ENCODE measurements at regions not wholly inside any gene's neighbourhood (a gene's known extent, or its start where the extent isn't known, plus 50 kb on each side); places are given as distances from the start of the nearest gene placed in this dataset.
A peak's percentile ranks its signal among the peaks of the same experiment; 100 is the strongest.

- no peak for DNase-seq
Measured at GRCh38 chr13:53732664-53733063, 704.1 kb downstream of the OLFM4 start.

DNA sequence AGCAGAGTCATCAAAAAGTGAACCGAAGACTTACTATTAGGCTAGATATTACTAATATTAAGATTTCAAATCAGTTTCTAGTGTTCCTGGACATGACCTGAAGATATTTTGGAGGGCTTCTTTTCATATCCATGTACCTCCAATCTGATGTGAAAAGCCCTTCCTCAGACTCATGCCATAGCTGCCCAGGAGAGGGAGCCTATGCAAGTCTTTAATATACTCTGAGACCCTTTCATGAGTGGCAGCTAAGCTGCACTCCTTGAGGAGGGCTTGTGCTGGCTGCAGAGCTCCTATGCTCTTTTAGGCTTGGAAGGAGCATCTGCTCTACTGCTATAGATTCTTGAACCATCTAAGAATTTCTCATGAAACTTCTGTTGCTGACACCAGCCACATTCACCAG is 715.3 kb downstream of the OLFM4 start:
- no peak for DNase-seq

DNA sequence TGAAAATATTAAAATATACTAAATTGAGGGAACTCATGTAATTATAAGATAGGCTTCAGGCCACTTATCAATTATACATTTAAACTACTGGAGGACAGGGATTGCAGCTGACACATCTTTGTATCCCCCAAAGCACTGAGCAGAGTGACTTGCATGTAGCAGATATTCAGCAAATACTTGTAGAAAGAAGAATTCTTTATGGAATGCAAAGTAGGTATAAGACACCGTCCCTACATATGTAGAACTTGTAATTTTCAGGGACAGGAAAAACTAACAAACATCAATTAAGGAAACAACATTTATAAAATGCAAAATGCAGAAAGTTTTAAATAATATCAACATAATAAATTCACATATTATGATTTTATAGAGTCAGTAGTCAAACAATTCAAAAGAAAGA is 719.2 kb downstream of the OLFM4 start:
- no peak for DNase-seq

GRCh38 chr13:53749306-53749705 is 720.7 kb downstream of the OLFM4 start:
- DNase-seq: no peak

GRCh38 chr13:53759016-53759415 is 730.4 kb downstream of the OLFM4 start:
- DNase-seq: no peak

GRCh38 chr13:53775807-53776206 is 747.2 kb downstream of the OLFM4 start:
- no peak for DNase-seq

DNA sequence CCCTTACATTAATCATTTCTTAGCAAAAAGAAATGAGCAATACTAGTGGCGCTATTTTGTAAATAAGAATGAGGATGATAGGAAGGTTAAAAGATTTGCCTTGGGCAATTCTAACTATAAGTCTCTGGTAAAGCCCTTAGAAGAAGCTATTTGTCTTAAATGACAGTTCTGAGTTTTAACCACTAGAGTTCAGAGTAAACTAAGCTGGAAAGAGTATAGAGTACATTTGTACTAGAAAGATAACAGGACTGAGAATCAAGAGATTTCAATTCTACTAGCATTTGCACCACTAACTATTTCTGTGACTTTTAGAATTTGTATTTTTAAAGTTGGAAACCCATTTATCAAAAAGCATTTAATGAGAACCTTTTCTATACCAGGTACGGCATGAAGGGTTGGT is 750.3 kb downstream of the OLFM4 start:
- no peak for DNase-seq

DNA sequence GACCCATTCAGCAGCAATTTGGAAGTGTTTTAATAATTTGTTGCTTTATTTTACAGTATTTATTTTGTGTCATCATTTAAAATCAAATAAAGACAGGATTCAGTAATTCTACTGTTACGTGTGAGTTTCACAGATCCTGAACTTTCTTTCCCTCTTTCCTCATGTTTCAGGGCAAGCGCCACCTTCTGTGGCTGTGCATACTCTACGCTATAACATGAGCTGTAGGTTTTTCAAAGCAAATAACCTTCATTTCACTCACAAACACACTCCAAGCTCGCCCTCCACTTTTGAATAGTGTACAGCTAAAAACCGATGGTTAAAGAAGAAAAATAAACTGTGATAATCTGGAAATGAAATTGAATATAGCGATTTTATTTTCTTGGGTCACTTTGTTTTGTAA is 753.3 kb downstream of the OLFM4 start:
- DNase-seq: no peak

GRCh38 chr13:53782488-53782961 is 753.9 kb downstream of the OLFM4 start:
- DNase-seq: peak; percentile 90

- DNase-seq: peak; percentile 80
Measured at GRCh38 chr13:53783471-53783870, 754.9 kb downstream of the OLFM4 start.

- no peak for DNase-seq
Measured at GRCh38 chr13:53788286-53788685, 759.7 kb downstream of the OLFM4 start.

DNA sequence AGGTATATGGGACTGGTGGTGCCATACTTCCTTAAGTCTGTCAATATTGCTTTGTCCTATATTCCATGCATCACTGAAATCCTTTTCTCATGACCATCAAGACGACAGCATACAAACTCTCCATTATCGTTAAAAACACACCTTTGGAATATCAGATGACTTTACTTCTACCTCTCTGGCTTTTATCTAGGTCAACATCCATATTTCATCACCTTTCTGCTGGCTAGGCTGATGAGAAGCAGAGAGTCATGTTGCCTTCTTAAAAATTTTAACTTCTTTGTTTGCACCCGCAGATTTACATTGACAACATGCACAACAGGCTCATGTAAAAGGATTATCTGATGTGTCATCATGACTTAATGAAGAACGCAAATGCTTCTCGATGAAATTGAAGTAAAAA is 771.4 kb downstream of the OLFM4 start:
- DNase-seq: no peak

- no peak for DNase-seq
Measured at GRCh38 chr13:53807251-53807834, 778.7 kb downstream of the OLFM4 start.

GRCh38 chr13:53821632-53822031 is 793.0 kb downstream of the OLFM4 start:
- DNase-seq: no peak

DNA sequence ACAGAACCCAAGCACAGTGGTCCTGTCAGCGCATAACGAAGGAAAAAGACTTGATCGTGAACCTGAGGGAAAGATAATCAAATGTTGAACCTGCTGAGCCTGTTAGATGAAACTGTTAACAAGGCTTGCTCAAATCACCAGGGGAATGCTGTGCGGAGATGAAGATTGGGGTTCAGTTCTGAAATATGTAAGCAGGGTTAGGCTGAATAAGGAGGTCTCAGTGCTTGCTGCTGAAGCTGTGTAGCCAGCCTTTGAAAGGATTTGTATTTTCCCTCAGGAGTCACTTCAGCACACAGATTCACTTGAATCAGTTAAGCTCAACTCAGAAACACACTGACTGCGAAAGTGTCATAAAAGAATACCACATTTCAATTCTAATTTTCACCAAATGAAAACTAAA is 793.5 kb downstream of the OLFM4 start:
- DNase-seq: no peak

- no peak for DNase-seq
Measured at GRCh38 chr13:53839461-53839860, 810.8 kb downstream of the OLFM4 start.

DNA sequence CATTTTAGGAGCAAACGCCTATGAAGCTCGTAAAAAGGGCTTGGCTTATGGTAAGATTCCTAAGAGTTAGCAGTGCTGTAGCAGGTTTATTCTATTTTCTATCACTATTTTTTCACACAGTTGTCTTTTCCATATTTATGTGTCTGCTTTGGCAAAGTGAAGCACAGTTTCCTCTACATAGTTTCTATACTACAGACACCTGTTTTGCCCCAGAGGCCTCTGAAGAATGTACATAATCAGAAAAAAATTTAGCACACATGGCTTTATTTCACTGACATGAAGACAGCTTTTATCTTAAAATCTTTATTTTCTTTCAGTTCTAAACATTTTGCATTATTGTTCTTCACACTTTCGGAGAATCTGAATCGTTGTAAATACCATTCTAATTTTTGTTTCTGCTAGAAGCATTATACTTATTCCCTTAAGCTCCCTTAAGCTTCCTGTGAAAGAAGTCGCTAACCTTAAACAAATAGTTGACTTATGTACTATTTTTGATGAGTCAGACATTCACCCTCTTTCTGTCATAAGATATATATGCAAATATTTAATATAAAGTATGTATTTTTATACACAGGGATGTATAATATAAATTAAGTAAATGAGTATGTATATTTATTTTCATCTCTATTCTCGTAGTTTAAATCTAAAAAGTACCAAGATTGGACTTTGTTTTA is 816.0 kb downstream of the OLFM4 start:
- DNase-seq: no peak

- no peak for DNase-seq
Measured at GRCh38 chr13:53847502-53847901, 818.9 kb downstream of the OLFM4 start.

DNA sequence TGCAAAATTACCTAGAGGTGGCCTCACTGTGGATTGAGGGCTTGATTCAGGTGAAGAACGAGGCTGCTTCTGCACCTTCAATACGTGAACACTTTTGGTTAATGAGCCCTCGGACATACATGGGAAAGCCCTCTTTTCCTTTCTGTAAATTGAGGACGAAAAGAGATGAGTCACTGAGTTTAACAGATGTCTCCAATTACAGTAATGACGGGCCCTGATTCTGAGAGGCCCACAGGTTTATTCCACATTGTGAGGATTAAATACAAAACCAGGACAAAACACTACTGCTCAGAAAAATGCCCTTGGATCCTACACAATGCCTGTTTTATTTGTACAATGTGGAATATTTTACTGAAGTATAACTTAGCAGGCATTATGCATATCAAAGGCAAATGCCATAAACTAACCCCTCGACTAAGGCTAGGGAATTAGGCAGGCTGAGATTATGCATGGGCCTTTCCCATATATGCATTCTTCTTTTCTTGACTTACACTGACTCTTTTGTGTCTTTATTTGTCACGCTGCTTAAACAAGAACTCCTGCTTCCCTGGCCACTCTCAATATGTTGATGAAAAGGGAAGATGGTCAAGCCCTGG is 819.9 kb downstream of the OLFM4 start:
- DNase-seq: peak; percentile 19

DNA sequence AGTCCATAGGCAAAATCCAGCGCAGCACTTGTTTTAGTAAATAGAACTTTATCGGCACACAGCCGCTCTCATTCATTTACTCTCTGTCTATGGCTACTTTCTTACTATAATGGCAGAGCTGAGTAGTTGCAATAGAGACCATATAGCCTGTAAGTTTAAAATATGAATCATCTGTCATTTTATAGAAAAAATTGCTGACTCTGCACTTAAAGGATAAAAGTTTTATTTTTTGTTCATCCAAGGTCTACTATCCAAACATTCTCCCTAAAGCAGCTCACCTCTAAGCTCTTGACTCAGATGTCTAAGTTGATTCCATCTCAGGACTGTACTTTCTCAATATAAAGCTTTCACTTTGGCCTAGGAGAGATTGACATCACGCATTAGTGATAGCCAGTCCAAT is 825.7 kb downstream of the OLFM4 start:
- DNase-seq: no peak

DNA sequence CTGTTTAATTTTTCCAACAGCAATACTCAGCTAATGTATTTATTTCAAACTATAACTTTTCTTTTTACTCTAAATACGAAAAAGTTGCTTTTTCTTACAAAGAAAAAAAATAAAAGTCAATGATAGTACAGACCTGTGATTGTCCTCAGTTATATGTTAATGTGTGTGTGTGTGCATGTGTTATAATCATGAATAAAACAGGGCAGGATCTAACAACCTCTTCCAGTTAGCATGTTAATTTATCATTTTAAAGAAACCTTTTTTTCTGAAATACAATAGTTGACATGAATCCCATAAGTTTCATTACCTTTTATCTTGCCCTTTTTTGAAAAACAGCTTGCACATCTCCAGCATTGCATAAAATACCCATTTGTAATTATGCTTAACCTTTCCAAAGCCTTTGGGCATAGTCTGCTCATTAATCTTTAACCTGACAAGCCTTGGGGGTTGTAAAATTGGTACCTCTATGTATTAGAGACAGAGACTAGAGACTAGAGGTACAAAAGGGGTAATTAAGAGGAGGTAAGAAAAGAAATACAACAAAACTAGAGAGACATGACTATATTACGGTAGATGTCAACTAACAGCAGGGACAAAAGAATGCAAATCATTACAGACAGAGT is 828.1 kb downstream of the OLFM4 start:
- no peak for DNase-seq

DNA sequence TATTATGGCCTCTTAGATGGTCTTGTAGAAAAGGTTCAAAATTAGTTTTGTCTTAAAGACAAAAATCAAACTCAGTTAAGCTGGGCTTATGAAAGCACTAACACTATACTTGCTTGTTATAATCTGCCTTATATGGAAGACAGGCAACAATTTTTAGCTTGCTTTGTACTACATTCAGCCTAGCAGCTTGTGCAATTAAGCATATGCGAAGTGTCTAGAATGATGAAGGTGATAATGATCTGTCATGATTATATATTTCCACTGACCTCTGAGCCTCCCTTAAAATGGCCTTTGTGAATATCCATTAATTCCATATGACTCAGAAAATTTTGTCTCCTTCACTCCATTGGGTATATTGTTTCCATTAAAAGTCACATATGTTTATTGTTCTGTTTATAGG is 834.9 kb downstream of the OLFM4 start:
- no peak for DNase-seq

DNA sequence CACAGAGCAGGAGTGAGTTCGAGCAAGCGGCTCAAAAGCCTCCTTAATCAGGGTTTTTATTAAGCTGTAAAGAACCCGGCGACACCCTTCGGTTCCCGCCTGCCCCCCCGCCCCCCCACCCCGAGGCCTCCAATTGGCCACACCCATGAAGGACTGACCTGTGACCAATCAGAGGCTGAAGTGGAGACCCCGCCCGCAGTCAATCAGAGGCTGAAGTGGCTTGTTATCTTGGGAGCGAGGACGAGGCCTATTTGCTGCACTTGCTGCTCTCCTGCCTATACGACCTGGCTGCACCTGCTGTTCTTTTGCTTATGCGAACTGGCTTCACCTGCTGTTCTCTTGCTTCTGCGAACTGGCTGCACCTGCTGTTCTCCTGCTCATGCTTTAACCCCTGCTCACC is 844.9 kb downstream of the OLFM4 start:
- peak; percentile 68 for DNase-seq

DNA sequence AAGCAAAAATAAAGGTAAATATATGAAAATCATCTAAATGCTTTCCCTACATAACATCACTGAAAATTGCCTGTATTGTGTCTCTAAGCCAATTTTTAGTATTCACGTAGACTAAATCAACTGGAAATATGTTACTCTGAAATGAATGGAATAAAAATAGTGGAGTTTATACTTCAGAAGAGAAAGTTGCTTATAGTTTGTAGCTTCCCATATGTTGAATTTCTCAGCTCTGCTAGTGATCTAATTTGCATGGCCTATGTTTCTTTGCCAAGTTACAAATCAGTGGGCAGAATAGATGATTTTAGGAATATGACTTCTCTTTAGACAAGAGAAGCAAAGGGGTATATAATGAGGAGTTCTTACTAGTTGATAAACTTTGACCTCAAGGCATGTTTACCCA is 850.2 kb downstream of the OLFM4 start:
- DNase-seq: no peak
